GM21825 (cell line): ENCODE measurements at regions not wholly inside any gene's neighbourhood (a gene's known extent, or its start where the extent isn't known, plus 50 kb on each side); places are given as distances from the start of the nearest gene placed in this dataset.

Source experiments
- ATAC-seq: cut with Tn5 transposase; IDR thresholded peaks from one replicate; pipeline ENCODE4 v1.9.1; 2021; ENCODE audit warnings: mild to moderate bottlenecking, moderate library complexity; ENCODE audit not compliant: unreplicated experiment

- peak; percentile 85 for ATAC-seq
Measured at GRCh38 chr2:17309741-17310339, 208.4 kb downstream of the RAD51AP2 start.

DNA sequence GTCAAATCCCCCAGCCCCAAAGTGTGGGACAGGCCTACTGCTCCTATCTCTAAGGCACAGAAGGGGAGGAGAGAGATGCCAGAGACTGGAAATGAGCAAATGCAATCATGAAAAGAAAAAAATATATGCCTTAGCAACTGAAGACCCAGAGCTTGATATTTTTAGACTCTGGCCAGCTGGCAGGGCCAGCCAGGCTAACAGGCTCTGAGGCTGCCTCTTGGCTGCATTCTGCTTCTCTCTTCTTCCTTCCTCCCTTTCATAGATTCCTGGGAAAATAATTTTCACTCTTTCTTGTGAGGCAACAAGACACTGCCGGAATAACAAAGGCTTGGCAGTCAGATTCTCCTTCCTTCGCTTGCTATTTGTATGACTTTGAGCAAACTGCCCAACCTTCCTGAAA lies 209.1 kb downstream of the RAD51AP2 start:
- no peak for ATAC-seq

DNA sequence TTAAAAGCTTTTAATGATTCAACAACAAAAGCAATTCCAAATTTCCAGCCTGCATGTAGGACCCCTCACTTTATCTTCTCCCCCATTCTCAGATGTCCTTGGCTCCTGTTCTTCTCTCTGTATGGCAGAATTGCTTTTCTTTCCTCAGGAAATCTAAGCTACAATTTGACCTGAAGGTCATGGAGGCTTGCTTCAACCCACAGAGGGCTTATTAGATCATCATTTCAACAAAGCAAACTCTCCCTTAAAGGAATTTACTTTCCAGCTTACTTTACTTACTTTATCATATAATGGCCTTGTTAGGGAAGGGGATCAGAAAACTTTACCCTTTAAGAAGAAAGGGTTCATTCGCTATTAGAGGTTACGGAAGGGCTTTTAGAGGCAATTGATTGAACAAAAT lies 211.5 kb downstream of the RAD51AP2 start:
- no peak for ATAC-seq

DNA sequence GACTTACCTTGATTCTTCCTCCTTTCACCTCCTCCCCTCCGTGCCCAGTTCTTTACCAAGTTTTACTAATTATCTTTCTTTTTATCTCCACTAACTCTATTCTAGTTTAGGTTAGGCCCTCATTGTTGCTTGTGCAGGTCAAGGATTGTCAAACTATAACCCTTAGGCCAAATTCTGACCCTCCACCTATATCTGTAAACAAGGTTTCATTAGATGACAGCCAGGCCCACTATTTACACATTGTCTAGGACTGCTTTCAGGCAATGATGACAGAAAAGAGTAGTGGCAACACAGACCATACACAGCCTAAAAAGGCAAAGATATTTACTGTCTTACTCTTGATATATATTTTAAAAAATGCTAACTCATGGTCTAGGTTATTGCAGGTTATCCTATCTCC lies 212.0 kb downstream of the RAD51AP2 start:
- no peak for ATAC-seq

GRCh38 chr2:17303521-17303920 lies 214.7 kb downstream of the RAD51AP2 start:
- no peak for ATAC-seq

DNA sequence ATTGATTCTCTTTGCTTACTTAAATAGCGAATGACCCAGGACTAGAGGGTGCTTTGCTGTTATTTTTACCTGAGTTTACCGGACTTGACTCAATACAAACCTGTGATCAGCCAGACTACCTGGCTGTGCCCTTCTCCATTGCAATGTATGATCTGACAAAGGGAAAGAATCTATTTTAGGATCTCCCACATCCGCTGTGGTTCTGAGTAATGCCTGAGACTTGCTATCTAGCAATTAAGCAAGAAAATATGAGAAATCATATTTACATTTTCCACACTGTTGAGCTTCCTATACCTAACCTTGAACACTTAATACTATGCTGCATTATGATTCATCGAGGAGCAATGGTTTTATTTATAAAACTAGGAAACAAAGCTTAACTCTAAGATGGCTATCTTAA lies 215.2 kb downstream of the RAD51AP2 start:
- ATAC-seq: no peak

GRCh38 chr2:17302281-17302680 lies 216.0 kb downstream of the RAD51AP2 start:
- no peak for ATAC-seq

DNA sequence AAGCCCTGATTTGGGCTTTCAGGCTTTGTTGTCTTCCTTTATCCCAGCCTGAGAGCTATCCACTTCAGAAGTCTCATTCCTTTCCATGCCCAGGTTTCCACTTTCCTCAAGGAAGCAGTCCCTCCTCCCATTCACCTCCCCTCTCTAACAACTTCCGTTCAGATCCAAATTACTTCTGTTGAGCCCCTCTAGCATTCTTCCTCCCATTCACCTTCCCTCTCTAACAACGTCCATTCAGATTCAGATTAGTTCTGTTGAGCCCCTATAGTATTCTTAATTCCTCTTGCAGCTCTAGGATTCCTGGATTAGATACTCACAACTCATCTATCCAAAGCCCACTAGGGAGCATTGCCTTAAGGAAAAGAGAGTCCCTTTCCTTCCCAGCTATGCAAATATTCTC lies 216.8 kb downstream of the RAD51AP2 start:
- no peak for ATAC-seq

DNA sequence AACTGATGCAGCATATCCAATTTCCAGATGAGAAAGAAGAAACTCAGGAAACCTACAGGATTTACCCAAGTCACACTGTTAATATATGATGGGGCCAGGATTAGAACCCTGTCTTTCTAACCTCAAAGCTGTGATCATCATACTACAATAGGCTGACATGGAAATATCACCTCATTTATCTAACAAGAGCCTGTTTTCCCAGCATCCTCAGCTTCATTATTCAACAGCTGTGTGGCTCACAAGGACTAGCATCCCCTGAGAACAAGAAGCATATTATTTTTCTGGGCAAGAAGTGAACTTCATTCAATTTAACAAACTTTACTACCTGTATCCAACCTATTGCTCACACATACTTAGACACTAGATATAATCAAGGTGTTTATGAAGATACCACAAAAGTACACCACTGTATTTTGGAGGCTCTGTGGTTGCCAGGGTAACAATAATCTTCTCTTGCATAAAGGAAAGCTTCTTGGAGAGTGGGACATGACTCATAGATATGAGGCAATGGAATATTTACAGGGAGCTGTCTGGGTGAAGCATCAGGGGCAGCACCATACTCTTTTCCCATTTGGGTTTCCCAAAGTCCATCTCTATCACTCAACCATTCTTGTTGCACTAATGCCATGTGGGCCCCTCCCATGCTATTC lies 218.2 kb downstream of the RAD51AP2 start:
- no peak for ATAC-seq

- ATAC-seq: no peak
Measured at GRCh38 chr2:17298453-17298852, 219.8 kb downstream of the RAD51AP2 start.

DNA sequence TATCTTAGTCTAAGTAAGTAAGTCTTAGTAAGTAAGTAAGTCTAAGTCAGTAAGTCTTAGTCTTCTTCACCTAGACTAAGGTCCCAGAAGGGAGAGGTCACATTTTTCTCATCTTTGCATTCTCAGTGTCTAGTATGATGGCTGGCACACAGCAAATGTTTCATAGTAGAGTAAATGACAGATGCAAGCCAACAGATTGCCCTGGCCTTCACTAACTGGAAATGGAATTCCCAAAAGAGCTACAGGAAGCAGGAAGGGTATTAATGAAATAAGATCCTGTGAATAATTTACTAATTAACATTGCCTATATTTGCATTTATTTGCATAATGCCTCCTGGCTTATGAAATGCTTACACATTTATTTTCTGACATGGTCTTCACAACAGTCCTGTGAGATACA lies 221.6 kb downstream of the RAD51AP2 start:
- no peak for ATAC-seq

- ATAC-seq: no peak
Measured at GRCh38 chr2:17289669-17290068, 228.6 kb downstream of the RAD51AP2 start.

DNA sequence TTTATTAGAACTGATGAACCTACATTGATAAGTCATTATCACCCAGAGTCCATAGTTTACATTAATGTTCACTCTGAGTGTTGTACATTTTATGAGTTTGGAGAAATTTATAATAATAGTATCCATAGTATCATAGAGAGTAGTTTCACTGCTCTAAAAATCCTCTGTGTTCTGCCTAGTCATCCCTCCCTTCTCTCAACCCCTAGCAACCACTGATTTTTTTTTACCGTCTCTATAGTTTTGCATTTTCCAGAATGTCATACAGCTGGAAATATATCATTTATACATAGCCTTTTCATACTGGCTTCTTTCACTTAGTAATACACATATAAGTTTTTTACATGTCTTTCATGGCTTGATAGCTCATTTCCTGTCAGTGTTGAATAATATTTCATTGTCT lies 231.1 kb downstream of the RAD51AP2 start:
- no peak for ATAC-seq

- no peak for ATAC-seq
Measured at GRCh38 chr2:17282826-17283225, 235.4 kb downstream of the RAD51AP2 start.

GRCh38 chr2:17282245-17282644 lies 236.0 kb downstream of the RAD51AP2 start:
- ATAC-seq: no peak

DNA sequence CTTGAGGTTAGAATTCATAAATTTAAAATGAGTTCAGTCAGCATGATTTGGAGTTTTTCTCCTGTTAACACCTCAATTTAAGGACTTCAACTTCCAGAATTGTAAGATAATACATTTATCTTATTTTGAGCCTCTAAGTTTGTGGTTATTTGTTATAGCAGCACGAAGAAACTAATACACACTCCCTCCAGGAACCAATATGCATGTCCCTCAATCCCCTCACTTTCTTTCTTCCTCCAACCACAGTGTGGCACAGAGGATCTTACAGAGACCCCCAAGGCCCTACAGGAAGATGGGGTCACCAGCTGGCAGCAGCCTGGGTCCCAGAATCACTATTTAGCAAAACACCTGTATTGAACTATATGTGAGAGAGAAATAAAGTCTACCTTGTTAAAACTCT lies 242.0 kb downstream of the RAD51AP2 start:
- ATAC-seq: no peak

DNA sequence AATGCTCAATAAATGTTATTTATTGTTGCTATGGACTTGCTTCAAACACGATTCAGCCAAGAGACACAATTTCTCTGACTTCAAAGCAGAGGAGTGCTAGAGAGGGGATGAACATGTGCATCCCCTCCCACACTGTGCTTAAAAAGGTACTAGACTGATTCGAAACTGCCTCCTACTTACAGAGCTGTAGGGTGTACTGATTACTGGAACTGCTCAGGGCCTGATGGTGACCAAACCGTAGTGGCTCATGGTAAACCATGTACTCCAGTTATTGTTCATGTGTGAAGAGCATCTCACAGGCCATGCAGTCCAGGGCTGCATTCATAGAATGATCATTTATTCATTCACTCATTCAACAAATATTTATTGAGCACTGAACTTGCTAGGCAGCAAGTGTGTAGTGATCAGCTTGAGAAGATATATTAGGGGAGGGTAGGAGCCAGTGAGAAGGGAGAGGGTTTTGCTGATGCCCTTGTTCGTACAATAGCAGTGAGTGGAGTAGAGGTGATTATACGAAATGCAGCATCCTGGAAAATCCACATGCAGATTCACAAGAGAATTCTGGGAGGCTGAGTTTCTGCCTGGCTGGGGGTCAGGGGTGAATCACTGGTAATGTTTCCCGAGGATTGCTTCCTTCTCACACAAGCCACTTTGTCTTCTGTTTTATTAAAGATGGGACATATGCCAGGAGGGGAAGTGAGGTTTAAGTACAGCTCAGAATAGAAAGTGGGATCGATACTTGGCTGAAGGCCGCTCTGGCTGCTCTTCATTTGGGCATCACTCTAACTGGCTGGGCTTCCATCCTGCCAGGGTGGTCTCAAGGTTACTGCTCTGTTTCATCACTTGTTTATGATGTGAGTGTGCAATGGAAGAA lies 245.4 kb downstream of the RAD51AP2 start:
- no peak for ATAC-seq

DNA sequence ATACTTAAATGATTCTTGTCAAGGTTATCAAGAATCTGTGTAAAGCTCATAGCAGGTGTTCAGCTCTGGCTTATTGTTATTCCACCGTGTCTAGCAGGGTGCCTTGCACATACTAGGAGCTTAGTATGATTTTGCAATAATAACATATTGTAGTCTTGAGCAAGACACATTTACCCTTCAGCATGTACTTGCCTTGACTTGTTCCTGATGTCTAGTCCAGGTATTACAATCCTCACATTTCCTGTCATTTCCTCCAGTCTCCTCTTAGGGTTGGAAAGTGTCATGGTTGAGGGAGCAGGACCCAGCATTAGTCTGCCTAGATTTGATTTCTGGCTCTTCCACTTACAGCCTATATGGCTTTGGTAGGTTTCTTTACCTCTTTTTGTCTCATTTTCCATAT lies 246.1 kb downstream of the RAD51AP2 start:
- no peak for ATAC-seq

DNA sequence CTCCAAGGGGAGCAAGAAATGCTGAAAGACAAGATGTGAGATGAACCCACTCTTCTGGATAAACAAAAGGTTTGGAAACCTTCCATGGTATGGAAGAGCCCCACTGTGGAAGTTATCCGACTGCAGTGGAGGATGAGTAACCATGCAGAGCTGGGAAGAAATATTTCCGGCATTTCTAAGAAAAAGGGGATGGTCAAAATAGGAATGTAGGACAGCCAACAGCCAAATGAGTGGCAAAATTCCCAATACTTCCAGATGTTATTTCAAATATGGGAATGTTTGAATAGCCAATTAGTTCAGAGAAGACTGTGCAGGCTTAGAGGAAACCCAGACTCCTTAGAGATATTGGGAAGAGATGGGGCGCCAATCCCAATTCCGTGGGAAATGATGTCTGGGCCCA lies 246.8 kb downstream of the RAD51AP2 start:
- ATAC-seq: no peak

DNA sequence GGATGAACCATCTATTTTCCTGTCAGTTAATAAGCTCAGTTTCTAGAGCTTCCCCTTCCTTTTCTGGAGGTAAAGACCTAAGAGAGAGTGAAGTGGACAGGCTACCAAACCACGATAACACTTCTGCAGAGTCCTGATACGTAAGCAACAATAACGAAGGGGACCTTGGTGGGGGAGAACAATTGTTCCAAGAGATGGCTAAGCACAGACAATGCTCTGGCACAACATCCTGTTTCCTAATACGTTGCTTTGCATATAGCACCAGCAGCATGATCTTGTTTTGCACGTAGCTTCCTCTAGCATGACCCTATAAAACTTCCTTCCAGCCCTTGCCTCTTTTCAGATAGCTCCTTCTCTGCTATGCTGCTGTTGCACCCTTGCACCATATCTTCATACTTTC lies 247.3 kb downstream of the RAD51AP2 start:
- ATAC-seq: peak; percentile 84

DNA sequence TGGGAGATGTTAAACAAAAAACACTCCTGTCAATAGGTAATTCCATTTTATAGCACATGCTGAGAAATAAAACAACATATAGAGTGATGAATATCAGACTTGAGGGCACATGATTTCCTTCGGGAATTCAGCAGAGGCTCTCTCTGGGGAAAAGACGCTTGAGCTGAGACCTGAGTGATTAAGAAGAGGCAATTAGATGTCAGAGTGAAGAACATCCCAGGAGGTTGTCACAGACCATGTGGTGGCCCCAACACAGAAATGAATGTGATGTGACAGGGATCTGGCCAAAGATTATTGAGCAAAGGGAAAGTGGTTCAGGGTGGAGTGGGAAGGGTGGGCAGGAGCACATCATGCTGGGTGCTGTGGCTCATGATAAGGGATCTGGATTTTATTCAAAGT lies 254.7 kb downstream of the RAD51AP2 start:
- no peak for ATAC-seq
